WERI-Rb-1 (cell line): ENCODE measurements at regions not wholly inside any gene's neighbourhood (a gene's known extent, or its start where the extent isn't known, plus 50 kb on each side); places are given as distances from the start of the nearest gene placed in this dataset.
"Not testable (repeated sequence)": the region's sequence is repeated elsewhere in the genome, so short reads cannot be mapped to it uniquely, and the experiment has no call there.

ENCODE experiments used
- DNase-seq: peaks from one replicate; pipeline ENCODE4 v3.0.0-alpha.2; 2020
- H3K27ac ChIP-seq: fragments of 250-450 bp; sonication (Bioruptor Pico); 2 replicates; pipeline ENCODE4 v1.5.1; 2020; ENCODE audit warnings: mild to moderate bottlenecking, moderate library complexity
- H3K27me3 ChIP-seq: fragments of 250-450 bp; sonication (Bioruptor Pico); 2 replicates; pipeline ENCODE4 v1.5.1; 2021; ENCODE audit warnings: mild to moderate bottlenecking, low read depth, moderate library complexity; ENCODE audit not compliant: insufficient read depth, severe bottlenecking
- H3K36me3 ChIP-seq: fragments of 250-450 bp; sonication (Bioruptor Pico); 2 replicates; pipeline ENCODE4 v1.5.1; 2020; ENCODE audit warnings: mild to moderate bottlenecking, moderate library complexity
- H3K4me3 ChIP-seq: 2 replicates; pipeline ENCODE4 v1.5.1; 2011; ENCODE audit warnings: low read depth, mild to moderate bottlenecking, control low read depth, low read length
- H3K9me3 ChIP-seq: fragments of 250-450 bp; sonication (Bioruptor Pico); 2 replicates; pipeline ENCODE4 v1.5.1; 2021; ENCODE audit warnings: mild to moderate bottlenecking, moderate library complexity; ENCODE audit not compliant: severe bottlenecking
- CTCF ChIP-seq: IDR thresholded peaks from 2 replicates; pipeline ENCODE4 v1.5.1; 2011; ENCODE audit warnings: low read depth, mild to moderate bottlenecking, control low read depth, inconsistent platforms, low read length

- no peak for DNase-seq
- H3K9me3 ChIP-seq, result no peaks in the 10 kb centered on the region
- no peak for TF ChIP-seq CTCF
- H3K4me3 ChIP-seq, result no peak overlapping the region
- no peaks in the 10 kb centered on the region for H3K27me3 ChIP-seq
- H3K36me3 ChIP-seq, result no peaks in the 10 kb centered on the region
- H3K27ac ChIP-seq, result no peak overlapping the region
Measured at GRCh38 chr13:30535046-30535445, 69.3 kb upstream of the HMGB1 start.

GRCh38 chr13:30545320-30545719 lies 72.4 kb upstream of the USPL1 start:
- Histone ChIP-seq H3K27ac (no peak overlapping the region), H3K4me3 (no peak overlapping the region), H3K36me3 (no peaks in the 10 kb centered on the region), H3K27me3 (no peaks in the 10 kb centered on the region), H3K9me3 (no peaks in the 10 kb centered on the region)
- no peak for TF ChIP-seq CTCF
- no peak for DNase-seq

- H3K27me3 ChIP-seq, H3K4me3 ChIP-seq, H3K27ac ChIP-seq, H3K36me3 ChIP-seq, H3K9me3 ChIP-seq, DNase-seq: not testable (repeated sequence)
Measured at GRCh38 chr13:30548046-30548445, 69.7 kb upstream of the USPL1 start.

GRCh38 chr13:30551189-30551588 lies 66.5 kb upstream of the USPL1 start:
- TF ChIP-seq CTCF, result peak; percentile 41; the same call in 1 of the 2 replicates
- DNase-seq, result peak; percentile 7
- H3K4me3 ChIP-seq, result no peak overlapping the region
- no peaks in the 10 kb centered on the region for H3K27me3 ChIP-seq
- H3K9me3 ChIP-seq, result no peaks in the 10 kb centered on the region
- H3K36me3 ChIP-seq, result no peaks in the 10 kb centered on the region
- no peak overlapping the region for H3K27ac ChIP-seq

GRCh38 chr13:30552567-30552966 lies 65.2 kb upstream of the USPL1 start:
- no peak for TF ChIP-seq CTCF
- Histone ChIP-seq H3K36me3 (no peaks in the 10 kb centered on the region), H3K27ac (no peak overlapping the region), H3K9me3 (no peaks in the 10 kb centered on the region), H3K4me3 (no peak overlapping the region), H3K27me3 (no peaks in the 10 kb centered on the region)
- no peak for DNase-seq

- no peak for TF ChIP-seq CTCF
- no peak for DNase-seq
- Histone ChIP-seq H3K27ac (no peak overlapping the region), H3K36me3 (no peaks in the 10 kb centered on the region), H3K27me3 (no peaks in the 10 kb centered on the region), H3K9me3 (no peaks in the 10 kb centered on the region), H3K4me3 (no peak overlapping the region)
Measured at GRCh38 chr13:30559274-30559673, 58.4 kb upstream of the USPL1 start.

GRCh38 chr13:30560212-30560611 lies 57.5 kb upstream of the USPL1 start:
- H3K4me3 ChIP-seq, result no peak overlapping the region
- DNase-seq, result no peak
- H3K27ac ChIP-seq, result no peak overlapping the region
- no peaks in the 10 kb centered on the region for H3K27me3 ChIP-seq
- H3K36me3 ChIP-seq, result no peaks in the 10 kb centered on the region
- H3K9me3 ChIP-seq, result no peaks in the 10 kb centered on the region
- TF ChIP-seq CTCF, result no peak
